Ovary (tissue), 7 donors: ENCODE measurements at regions not wholly inside any gene's neighbourhood (a gene's known extent, or its start where the extent isn't known, plus 50 kb on each side); places are given as distances from the start of the nearest gene placed in this dataset.
A peak's percentile ranks its signal among the peaks of the same experiment; 100 is the strongest.

Experiments
- DNase-seq, 5 donors: peaks; one replicate each; pipeline ENCODE4 v3.0.0-alpha.2; 2019 to 2020
- H3K27ac ChIP-seq, 2 donors: fragments of 200-600 bp; one replicate each; pipeline versions ENCODE4 v1.5.1 to v1.8.0; 2019 to 2022
- H3K27me3 ChIP-seq: fragments of 200-600 bp; one replicate; pipeline ENCODE4 v1.8.0; 2022
- H3K36me3 ChIP-seq: fragments of 200-600 bp; sonication (generic); one replicate; pipeline ENCODE4 v1.5.1; 2019
- H3K4me1 ChIP-seq: one replicate; pipeline ENCODE4 v1.8.1; 2013; ENCODE audit warnings: mild to moderate bottlenecking, moderate library complexity; ENCODE audit not compliant: insufficient read depth
- H3K4me3 ChIP-seq: fragments of 200-600 bp; sonication (generic); one replicate; pipeline ENCODE4 v1.5.1; 2017
- H3K9me3 ChIP-seq, 2 donors: fragments of 200-600 bp in 1 of 2; sonication (generic) in 1 of 2; one replicate each; pipeline versions ENCODE4 v1.5.1 to v1.8.1; 2013 to 2019; ENCODE audit warnings: mild to moderate bottlenecking in 1 of 2, moderate library complexity in 1 of 2
- CTCF ChIP-seq, 3 donors: fragments of 450-650 bp in 2 of 3; fragments of 200-600 bp in 1 of 3; IDR thresholded peaks; one replicate each; pipeline versions ENCODE4 v1.5.1 to v1.8.0; 2016 to 2022; ENCODE audit warnings: antibody characterized with exemption in 3 of 3, mild to moderate bottlenecking in 1 of 3
- EP300 ChIP-seq: sonication (generic); formaldehyde crosslinking; IDR thresholded peaks from one replicate; pipeline ENCODE4 v1.6.1; 2017; ENCODE audit warnings: antibody characterized with exemption
- POLR2A ChIP-seq: fragments of 450-650 bp; IDR thresholded peaks from one replicate; pipeline ENCODE4 v1.6.1; 2017; ENCODE audit warnings: antibody characterized with exemption, mild to moderate bottlenecking, moderate library complexity
- WGBS, 3 donors: extraction: QIAGEN DNeasy Blood & Tissue Kit in 1 of 3; methylation state at CpG; one replicate each; pipeline versions ENCODE4 v1.1.5 to v1.1.7; 2013 to 2017; 5-methylcytosine and 5-hydroxymethylcytosine counted together
- intact Hi-C, 4 donors: fragments of 100-400 bp; cut with DNase I; formaldehyde crosslinking; loops; one replicate each; pipeline versions ENCODE4 v1.11.0 to v1.15.1; 2022 to 2023
- donor health status: DM: no; HTN: no; CAD: no; lungs with moderate emphysema.
- donor health status: DM: no; HTN: no; CAD: no.
- donor health status: Bipolar disorder and iron deficiency.
- donor health status: DM: no; HTN: no; CAD: no.
- donor health status: DM: yes; HTN: yes; CAD: no.

DNA sequence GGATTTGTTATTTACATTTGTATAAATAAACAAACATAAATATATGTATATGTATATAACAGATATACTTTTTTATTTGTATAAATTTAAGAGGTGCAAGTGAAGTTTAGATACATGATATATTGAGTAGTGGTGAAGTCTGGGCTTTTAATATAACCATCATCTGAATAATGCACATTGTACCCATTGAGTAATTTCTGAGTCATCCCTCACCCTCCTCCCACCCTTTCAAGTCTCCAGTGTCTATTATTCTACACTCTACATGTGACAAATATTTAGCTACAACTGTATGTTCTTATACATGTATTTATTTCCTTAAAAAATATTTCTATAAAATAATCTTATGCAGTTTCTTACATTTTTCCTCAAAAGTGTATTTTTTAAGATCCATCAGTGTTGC, 358.7 kb upstream of the TFPI start:
- TF ChIP-seq POLR2A (no peak), CTCF (IDR thresholded peaks at IDR 0.05) (no peak), EP300 (no peak)
- Histone ChIP-seq H3K4me1 (peaks cover 11% of the 10 kb centered on the region), H3K27ac (no peak overlapping the region), H3K9me3 (no peaks in the 10 kb centered on the region), H3K27me3 (no peaks in the 10 kb centered on the region), H3K4me3 (no peak overlapping the region), H3K36me3 (no peaks in the 10 kb centered on the region)
- intact Hi-C loops: no loop called here
- no peak for DNase-seq

DNA sequence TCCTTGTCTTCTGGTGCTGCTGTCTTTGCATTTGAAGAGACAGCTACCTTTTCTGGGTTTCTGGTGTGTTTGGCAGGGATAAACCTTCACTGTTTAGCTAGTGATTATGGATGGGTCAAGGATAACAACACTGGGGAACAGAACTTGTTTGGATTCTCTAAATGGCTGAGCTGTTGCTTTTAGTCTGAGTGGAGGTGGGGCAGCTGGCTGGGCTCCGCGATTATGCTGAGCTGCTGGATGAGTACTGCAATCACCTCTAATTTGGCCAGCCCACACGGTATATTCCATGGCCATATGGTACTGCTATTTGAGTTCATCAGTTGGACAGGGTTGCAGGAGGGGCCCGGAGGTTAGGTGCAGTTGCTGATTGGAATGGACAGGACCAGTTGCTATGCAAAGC, 361.6 kb upstream of the TFPI start:
- 15 to 49% (median 22%) methylated on average over 4 of the region's 4 CpGs for WGBS, 3 donors
- intact Hi-C loops: no loop called here
- peak in 1 of 5 donors; percentile 41 for DNase-seq
- H3K27ac ChIP-seq: no peak overlapping the region
- H3K4me1 ChIP-seq: peaks cover 11% of the 10 kb centered on the region
- H3K4me3 ChIP-seq: no peak overlapping the region
- TF ChIP-seq EP300: no peak
- no peak for TF ChIP-seq POLR2A
- no peak for TF ChIP-seq CTCF (IDR thresholded peaks at IDR 0.05)
- H3K36me3 ChIP-seq: no peaks in the 10 kb centered on the region
- H3K9me3 ChIP-seq: no peaks in the 10 kb centered on the region
- no peaks in the 10 kb centered on the region for H3K27me3 ChIP-seq

DNA sequence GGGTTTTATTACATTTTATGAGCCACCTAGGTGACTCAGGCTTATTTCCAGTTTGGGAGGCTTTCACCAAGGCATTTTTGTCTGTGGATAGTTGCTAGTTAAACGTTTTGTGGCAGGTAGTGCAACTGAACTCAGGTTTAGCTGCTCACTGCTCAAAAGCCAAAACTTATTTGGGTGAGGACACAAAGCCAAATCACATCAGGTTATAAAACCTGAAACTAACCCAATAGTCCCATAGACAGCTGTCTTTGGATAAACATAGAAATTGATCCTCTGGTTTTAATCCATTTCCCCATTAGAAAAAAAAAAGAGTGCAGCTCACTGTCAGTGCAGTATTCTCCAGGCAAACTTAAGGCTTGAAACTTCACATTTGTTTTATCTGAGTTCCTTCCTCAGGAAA, 362.6 kb upstream of the TFPI start:
- no peak overlapping the region for H3K4me3 ChIP-seq
- 61 to 68% (median 62%) methylated on average over 1 of the region's 1 CpG for WGBS, 3 donors
- TF ChIP-seq EP300 (no peak), POLR2A (no peak), CTCF (IDR thresholded peaks at IDR 0.05) (no peak)
- H3K9me3 ChIP-seq: no peaks in the 10 kb centered on the region
- H3K4me1 ChIP-seq: peaks cover 11% of the 10 kb centered on the region
- H3K36me3 ChIP-seq: no peaks in the 10 kb centered on the region
- no peak for DNase-seq
- intact Hi-C loops: no loop called here
- no peak overlapping the region for H3K27ac ChIP-seq
- no peaks in the 10 kb centered on the region for H3K27me3 ChIP-seq

- peaks cover 11% of the 10 kb centered on the region for H3K4me1 ChIP-seq
- H3K9me3 ChIP-seq: no peaks in the 10 kb centered on the region
- H3K36me3 ChIP-seq: no peaks in the 10 kb centered on the region
- peak in 1 of 5 donors; percentile 23 for DNase-seq
- TF ChIP-seq EP300: no peak
- TF ChIP-seq POLR2A: no peak
- TF ChIP-seq CTCF (IDR thresholded peaks at IDR 0.05): no peak
- intact Hi-C loops: no loop called here
- H3K4me3 ChIP-seq: no peak overlapping the region
- H3K27me3 ChIP-seq: no peaks in the 10 kb centered on the region
- H3K27ac ChIP-seq: no peak overlapping the region
Measured at GRCh38 chr2:187917535-187917934, 363.3 kb upstream of the TFPI start.
